ENCODE measurements at regions not wholly inside any gene's neighbourhood (a gene's known extent, or its start where the extent isn't known, plus 50 kb on each side); places are given as distances from the start of the nearest gene placed in this dataset.
"Not testable (repeated sequence)": the region's sequence is repeated elsewhere in the genome, so short reads cannot be mapped to it uniquely, and the experiment has no call there.

DNA sequence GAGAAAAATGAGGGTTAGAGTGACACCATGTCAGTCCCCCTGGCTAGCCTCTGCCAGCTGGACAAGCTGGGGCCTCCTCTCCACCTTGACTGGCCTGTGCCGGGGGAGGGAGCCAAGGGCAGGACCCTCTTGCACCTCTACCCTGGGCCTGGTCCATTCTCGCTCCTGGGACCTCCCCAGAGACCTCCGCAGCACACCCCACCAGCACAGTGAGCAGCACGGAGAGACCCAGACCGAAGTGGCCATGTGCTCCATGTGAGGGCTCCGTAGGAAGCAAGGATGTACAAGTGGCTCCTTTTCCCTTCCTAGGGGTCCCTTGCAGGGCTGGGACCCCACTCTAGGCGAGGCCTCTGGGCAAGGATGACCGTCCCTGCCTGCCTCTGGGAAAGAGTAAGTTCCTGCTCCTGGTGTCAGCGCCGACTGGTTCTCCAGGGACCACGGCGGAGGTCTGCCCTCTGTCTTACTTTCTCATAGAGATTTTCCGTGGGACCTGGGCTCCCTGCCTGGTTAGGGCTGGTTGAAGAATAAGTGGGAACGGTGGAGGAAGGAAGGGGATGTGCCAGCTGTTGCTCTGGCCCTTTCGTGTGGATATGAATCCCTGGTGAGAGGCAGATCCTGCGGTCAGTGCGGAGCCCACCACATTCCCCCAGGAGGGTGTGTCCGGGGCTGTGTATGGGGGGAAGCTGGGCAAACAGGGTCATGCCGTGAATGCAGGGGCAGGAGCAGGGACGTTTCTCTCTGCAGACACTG is 124.2 kb downstream of the METRNL start:
- no peak for DNase-seq (ENCODE audit: low read depth in 2 of 2)

DNA sequence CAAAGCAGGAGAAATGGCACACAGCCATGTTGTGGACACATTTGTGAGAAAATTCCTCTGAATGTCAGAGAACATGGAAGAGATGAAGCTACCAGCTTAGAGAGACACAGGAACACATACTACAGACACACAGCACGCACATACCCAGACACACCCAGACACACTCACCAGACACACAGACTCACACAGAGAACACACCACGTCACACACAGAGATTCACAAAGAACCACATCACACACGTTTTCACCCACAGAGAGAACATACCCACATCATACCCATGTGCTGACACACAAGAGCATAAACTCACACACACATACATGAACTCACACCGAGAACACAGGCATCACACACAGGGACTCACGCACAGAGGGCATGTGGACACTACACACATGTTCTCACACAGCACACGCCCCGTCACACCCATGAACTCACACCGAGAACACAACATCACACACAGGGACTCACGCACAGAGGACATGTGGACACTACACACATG is 124.9 kb downstream of the METRNL start:
- DNase-seq (ENCODE audit: low read depth in 2 of 2): no peak

DNA sequence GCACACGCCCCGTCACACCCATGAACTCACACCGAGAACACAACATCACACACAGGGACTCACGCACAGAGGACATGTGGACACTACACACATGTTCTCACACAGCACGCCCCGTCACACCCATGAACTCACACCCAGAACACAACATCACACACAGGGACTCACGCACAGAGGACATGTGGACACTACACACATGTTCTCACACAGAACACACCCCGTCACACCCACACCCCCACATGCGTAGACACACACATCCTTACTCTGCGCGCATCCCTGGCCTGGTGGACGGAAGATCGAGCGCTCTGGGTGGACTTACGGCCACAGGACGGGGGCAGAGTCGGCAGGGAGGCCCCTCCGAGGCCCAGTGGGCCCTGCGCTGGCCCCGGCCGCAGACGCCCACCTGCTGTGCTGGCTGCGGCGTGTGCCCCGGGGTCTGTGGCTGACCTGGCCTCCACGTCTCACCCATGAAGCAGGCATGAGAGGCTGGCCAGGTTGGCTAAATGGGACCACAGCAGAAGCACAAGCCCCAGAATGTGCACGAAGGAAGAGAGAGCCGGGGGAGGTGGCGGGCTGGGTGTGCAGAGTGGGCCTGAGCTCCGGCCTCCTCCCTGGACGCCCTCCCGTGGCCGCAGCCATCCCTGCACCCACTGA is 125.5 kb downstream of the METRNL start:
- not testable (repeated sequence) for DNase-seq (ENCODE audit: low read depth in 2 of 2)

DNA sequence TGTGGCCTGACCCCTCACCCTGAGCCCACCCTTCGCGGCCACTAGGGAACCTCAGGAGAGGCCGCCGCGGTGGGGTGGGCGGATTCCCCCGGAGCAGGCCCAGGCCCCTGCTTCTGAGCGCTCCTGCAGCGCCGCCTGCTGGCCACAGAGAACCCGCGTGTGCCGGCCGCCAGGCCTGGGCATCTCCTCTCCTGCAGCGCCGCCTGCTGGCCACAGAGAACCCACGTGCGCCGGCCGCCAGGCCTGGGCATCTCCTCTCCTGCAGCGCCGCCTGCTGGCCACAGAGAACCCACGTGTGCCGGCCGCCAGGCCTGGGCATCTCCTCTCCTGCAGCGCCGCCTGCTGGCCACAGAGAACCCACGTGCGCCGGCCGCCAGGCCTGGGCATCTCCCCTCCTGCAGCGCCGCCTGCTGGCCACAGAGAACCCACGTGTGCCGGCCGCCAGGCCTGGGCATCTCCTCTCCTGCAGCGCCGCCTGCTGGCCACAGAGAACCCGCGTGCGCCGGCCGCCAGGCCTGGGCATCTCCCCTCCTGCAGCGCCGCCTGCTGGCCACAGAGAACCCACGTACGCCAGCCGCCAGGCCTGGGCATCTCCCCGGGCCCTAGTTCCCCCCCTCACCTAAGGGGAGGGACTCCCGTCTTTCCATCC is 126.1 kb downstream of the METRNL start:
- DNase-seq (ENCODE audit: low read depth in 2 of 2): not testable (repeated sequence)

DNA sequence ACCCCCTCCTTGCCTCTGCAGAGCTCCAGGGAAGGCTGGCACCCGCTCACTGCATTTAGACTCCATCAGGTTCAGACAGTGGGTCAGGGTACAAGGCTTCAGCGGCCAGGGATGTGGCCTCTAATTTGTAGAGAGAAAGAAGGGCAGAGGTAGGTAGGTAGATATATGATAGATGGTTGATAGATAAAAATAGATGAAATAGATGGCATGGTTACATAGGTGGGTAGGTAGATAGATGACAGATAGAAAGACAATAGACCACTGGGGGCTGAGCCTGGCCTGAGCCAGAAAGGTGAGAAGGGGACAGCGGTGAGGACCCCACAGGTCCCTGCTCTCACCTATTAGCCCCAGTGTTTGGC is 126.6 kb downstream of the METRNL start:
- not testable (repeated sequence) for DNase-seq (ENCODE audit: low read depth in 2 of 2)

DNA sequence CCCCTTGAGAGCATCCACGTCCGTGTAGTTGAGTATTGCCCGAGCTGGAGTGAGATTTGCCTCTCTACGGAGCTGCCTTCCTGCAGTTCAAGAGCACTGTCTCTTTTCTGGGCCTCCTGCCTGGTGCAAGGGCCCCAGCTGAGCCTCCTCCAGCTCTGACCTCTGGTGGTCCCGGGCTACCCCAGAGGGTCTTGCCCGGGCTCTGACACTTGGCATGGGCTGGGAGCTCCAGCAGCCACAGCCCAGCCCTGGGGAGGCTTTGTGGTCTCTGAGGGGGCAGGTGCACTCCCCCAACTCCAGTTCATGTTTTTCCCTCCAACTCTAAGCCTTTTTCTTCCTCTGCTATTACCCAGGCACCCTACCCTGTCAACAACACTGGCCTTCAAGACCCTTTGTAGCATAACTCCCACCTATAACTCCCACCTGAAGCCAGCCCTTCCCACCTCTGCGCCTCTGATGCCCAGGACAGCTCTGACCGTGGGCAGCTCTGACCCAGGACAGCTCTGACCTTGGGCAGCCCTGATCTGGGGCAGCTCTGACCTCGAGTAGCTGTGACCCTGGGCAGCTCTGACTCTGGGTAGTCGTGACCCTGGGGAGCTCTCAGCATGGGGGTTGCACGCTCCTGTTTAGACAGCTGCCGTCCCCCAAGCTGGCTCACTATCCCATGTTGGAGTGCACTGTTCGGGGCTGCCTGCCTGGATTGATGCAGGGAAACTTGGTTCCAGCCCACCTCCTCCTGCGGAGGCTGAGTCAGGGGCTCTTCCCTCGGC is 127.6 kb downstream of the METRNL start:
- not testable (repeated sequence) for DNase-seq (ENCODE audit: low read depth in 2 of 2)

DNA sequence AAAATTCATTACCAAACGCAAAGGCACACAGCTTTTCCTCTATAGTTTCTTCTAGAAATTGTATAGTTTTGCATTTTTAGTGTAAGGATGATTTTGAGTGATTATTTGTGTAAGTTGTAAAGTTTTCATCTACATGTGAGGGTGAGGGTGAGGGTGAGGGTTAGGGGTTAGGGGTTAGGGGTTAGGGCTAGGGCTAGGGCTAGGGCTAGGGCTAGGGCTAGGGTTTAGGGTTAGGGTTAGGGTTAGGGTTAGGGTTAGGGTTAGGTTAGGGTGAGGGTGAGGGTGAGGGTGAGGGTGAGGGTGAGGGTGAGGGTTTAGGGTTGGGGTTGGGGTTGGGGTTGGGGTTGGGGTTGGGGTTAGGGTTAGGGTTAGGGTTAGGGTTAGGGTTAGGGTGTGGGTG is 167.6 kb downstream of the METRNL start:
- DNase-seq (ENCODE audit: low read depth in 2 of 2): not testable (repeated sequence)
